Osteocyte (in vitro differentiated cells): ENCODE measurements at regions not wholly inside any gene's neighbourhood (a gene's known extent, or its start where the extent isn't known, plus 50 kb on each side); places are given as distances from the start of the nearest gene placed in this dataset.
"Not testable (repeated sequence)": the region's sequence is repeated elsewhere in the genome, so short reads cannot be mapped to it uniquely, and the experiment has no call there.

Source experiments
- DNase-seq: peaks from one replicate; pipeline ENCODE4 v3.0.0; 2021; ENCODE audit warnings: mixed read lengths; ENCODE audit not compliant: unreplicated experiment; ENCODE audit errors: extremely low spot score
- H3K27ac Mint-ChIP-seq: one replicate; pipeline ENCODE4 v1.8.0; 2021; ENCODE audit warnings: mild to moderate bottlenecking, mixed read lengths; ENCODE audit not compliant: unreplicated experiment
- H3K27me3 Mint-ChIP-seq: one replicate; pipeline ENCODE4 v1.8.0; 2021; ENCODE audit warnings: mixed read lengths; ENCODE audit not compliant: unreplicated experiment
- H3K36me3 Mint-ChIP-seq: one replicate; pipeline ENCODE4 v1.8.0; 2021; ENCODE audit warnings: mixed read lengths; ENCODE audit not compliant: unreplicated experiment
- H3K4me1 Mint-ChIP-seq: one replicate; pipeline ENCODE4 v1.8.0; 2021; ENCODE audit warnings: mixed read lengths; ENCODE audit not compliant: unreplicated experiment
- H3K4me3 Mint-ChIP-seq: one replicate; pipeline ENCODE4 v1.8.0; 2021; ENCODE audit warnings: mild to moderate bottlenecking, moderate library complexity, mixed read lengths; ENCODE audit not compliant: unreplicated experiment
- H3K9me3 Mint-ChIP-seq: one replicate; pipeline ENCODE4 v1.8.0; 2021; ENCODE audit warnings: mixed read lengths; ENCODE audit not compliant: unreplicated experiment
- TF ChIP-seq, protein P1 (sequence below): fragments of 200-600 bp; sonication (generic); IDR thresholded peaks from 2 replicates; pipeline ENCODE4 v1.5.0; 2021; ENCODE audit warnings: antibody characterized with exemption, mild to moderate bottlenecking, moderate library complexity

GRCh38 chr1:105462308-105462707, 1594.2 kb upstream of the PRMT6 start:
- Mint-ChIP-seq H3K36me3 (no peaks in the 10 kb centered on the region), H3K9me3 (no peaks in the 10 kb centered on the region), H3K27me3 (no peaks in the 10 kb centered on the region), H3K27ac (no peak overlapping the region), H3K4me3 (no peak overlapping the region), H3K4me1 (no peaks in the 10 kb centered on the region)
- no peak for DNase-seq
- TF ChIP-seq, protein P1, sequence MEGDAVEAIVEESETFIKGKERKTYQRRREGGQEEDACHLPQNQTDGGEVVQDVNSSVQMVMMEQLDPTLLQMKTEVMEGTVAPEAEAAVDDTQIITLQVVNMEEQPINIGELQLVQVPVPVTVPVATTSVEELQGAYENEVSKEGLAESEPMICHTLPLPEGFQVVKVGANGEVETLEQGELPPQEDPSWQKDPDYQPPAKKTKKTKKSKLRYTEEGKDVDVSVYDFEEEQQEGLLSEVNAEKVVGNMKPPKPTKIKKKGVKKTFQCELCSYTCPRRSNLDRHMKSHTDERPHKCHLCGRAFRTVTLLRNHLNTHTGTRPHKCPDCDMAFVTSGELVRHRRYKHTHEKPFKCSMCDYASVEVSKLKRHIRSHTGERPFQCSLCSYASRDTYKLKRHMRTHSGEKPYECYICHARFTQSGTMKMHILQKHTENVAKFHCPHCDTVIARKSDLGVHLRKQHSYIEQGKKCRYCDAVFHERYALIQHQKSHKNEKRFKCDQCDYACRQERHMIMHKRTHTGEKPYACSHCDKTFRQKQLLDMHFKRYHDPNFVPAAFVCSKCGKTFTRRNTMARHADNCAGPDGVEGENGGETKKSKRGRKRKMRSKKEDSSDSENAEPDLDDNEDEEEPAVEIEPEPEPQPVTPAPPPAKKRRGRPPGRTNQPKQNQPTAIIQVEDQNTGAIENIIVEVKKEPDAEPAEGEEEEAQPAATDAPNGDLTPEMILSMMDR = no peak

- TF ChIP-seq, protein P1 = no peak
- no peaks in the 10 kb centered on the region for H3K4me1 Mint-ChIP-seq
- no peak overlapping the region for H3K27ac Mint-ChIP-seq
- H3K36me3 Mint-ChIP-seq = no peaks in the 10 kb centered on the region
- H3K9me3 Mint-ChIP-seq = no peaks in the 10 kb centered on the region
- H3K27me3 Mint-ChIP-seq = no peaks in the 10 kb centered on the region
- DNase-seq = no peak
- H3K4me3 Mint-ChIP-seq = no peak overlapping the region
Measured at GRCh38 chr1:105467549-105467948, 1588.9 kb upstream of the PRMT6 start.

DNA sequence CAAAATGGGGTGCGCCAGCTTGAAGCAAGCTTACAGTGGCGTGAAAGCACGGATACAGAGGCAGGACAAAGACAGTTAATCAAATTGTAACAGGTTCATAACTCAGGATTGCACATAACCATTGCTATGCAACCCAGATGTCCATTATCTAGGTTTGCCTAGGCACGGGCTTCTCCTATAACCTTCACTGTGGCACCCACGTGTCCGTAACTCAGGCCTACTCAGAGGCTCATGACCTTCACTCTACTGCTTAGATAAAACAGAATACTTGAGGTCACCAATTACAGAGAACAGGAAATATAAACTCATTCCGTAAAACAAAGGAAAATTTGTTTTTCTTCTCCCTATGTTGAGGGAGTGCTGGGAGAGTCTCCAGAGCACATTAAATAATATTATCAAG, 1585.9 kb upstream of the PRMT6 start:
- H3K36me3 Mint-ChIP-seq, H3K9me3 Mint-ChIP-seq, H3K27ac Mint-ChIP-seq, H3K4me1 Mint-ChIP-seq, H3K27me3 Mint-ChIP-seq, H3K4me3 Mint-ChIP-seq, DNase-seq: not testable (repeated sequence)

DNA sequence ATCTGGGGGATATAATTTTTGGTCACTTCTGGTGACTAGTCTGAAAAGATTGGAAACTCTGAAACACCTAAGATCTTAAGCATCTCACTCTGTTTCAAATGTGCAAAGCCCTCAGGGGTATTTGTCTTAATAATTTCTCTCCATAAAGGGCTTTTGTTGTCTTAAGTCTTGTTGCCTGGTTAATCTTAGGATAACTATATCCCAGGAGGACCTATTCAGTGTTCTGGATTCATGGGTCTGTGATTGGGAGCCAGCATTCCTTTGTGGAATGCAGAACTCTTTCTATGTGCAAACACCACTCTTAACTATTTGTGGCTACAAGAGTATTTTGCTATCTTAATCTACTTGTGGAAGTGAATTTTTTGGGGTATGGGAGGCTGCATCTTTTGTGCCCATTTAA, 1573.0 kb upstream of the PRMT6 start:
- Mint-ChIP-seq H3K27ac (no peak overlapping the region), H3K4me3 (no peak overlapping the region), H3K27me3 (no peaks in the 10 kb centered on the region)

GRCh38 chr1:105485207-105485606, 1571.3 kb upstream of the PRMT6 start:
- Mint-ChIP-seq H3K36me3 (no peaks in the 10 kb centered on the region), H3K4me1 (peaks cover 17% of the 10 kb centered on the region), H3K27ac (no peak overlapping the region), H3K4me3 (no peak overlapping the region), H3K9me3 (peaks cover 8% of the 10 kb centered on the region), H3K27me3 (no peaks in the 10 kb centered on the region)
- TF ChIP-seq, protein P1 = no peak
- no peak for DNase-seq

More for the DNA sequence above, 1573.0 kb upstream of the PRMT6 start:
- TF ChIP-seq, protein P1 = no peak
- no peak for DNase-seq
- H3K36me3 Mint-ChIP-seq = no peaks in the 10 kb centered on the region
- no peaks in the 10 kb centered on the region for H3K9me3 Mint-ChIP-seq
- H3K4me1 Mint-ChIP-seq = peaks cover 17% of the 10 kb centered on the region

DNA sequence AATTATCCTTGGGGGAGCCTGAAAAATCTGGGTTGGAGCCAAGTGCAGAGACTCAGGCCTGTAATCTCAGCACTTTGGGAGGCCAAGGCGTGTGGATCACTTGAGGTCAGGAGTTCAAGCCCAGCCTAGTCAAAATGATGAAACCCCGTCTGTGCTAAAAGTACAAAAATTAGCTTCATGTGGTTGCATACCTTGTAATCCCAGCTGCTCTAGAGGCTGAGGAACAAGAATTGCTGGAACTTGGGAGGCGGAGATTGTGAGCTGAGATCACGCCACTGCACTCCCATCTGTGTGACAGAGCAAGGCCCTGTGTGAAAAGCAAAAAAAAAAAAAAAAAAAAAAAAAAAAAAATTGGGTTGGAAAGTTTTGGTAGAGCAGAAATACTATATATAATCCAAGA, 1563.6 kb upstream of the PRMT6 start:
- Mint-ChIP-seq H3K27me3 (no peaks in the 10 kb centered on the region), H3K4me3 (no peak overlapping the region), H3K9me3 (peaks cover 8% of the 10 kb centered on the region), H3K27ac (no peak overlapping the region), H3K4me1 (no peaks in the 10 kb centered on the region), H3K36me3 (no peaks in the 10 kb centered on the region)
- TF ChIP-seq, protein P1 = no peak
- no peak for DNase-seq
